ENCODE measurements at regions not wholly inside any gene's neighbourhood (a gene's known extent, or its start where the extent isn't known, plus 50 kb on each side); places are given as distances from the start of the nearest gene placed in this dataset.
"Not testable (repeated sequence)": the region's sequence is repeated elsewhere in the genome, so short reads cannot be mapped to it uniquely, and the experiment has no call there.

GRCh38 chr15:24305643-24306042 lies 369.9 kb upstream of the NPAP1 start:
- not testable (repeated sequence) for TF ChIP-seq POLR2A (IDR thresholded peaks at IDR 0.05; ENCODE audit: low read length); GATA1 (IDR thresholded peaks at IDR 0.05; ENCODE audit: low read depth, low read length)
